HFFc6 (cell line): ENCODE measurements at regions not wholly inside any gene's neighbourhood (a gene's known extent, or its start where the extent isn't known, plus 50 kb on each side); places are given as distances from the start of the nearest gene placed in this dataset.

Experiments
- DNase-seq: peaks from one replicate; pipeline ENCODE4 v3.0.0-alpha.2; 2018
- H3K27ac Mint-ChIP-seq: 2 replicates; pipeline ENCODE4 v1.8.0; 2020; ENCODE audit warnings: mild to moderate bottlenecking, mixed read lengths
- H3K27me3 Mint-ChIP-seq: 2 replicates; pipeline ENCODE4 v1.8.0; 2021; ENCODE audit warnings: mild to moderate bottlenecking, moderate library complexity, mixed read lengths; ENCODE audit not compliant: insufficient read depth
- H3K36me3 Mint-ChIP-seq: 2 replicates; pipeline ENCODE4 v1.8.0; 2021; ENCODE audit warnings: low read depth, mixed read lengths
- H3K4me1 Mint-ChIP-seq: 2 replicates; pipeline ENCODE4 v1.8.0; 2020; ENCODE audit warnings: low read depth, mixed read lengths
- H3K4me3 Mint-ChIP-seq: 2 replicates; pipeline ENCODE4 v1.8.0; 2020; ENCODE audit warnings: mild to moderate bottlenecking, moderate library complexity, mixed read lengths
- H3K9me3 Mint-ChIP-seq: 2 replicates; pipeline ENCODE4 v1.8.0; 2020; ENCODE audit warnings: mild to moderate bottlenecking, mixed read lengths
- TF ChIP-seq, protein P1 (sequence below): fragments of 200-600 bp; sonication (generic); IDR thresholded peaks from 2 replicates; pipeline ENCODE4 v1.5.0; 2021; ENCODE audit warnings: antibody characterized with exemption, mild to moderate bottlenecking

DNA sequence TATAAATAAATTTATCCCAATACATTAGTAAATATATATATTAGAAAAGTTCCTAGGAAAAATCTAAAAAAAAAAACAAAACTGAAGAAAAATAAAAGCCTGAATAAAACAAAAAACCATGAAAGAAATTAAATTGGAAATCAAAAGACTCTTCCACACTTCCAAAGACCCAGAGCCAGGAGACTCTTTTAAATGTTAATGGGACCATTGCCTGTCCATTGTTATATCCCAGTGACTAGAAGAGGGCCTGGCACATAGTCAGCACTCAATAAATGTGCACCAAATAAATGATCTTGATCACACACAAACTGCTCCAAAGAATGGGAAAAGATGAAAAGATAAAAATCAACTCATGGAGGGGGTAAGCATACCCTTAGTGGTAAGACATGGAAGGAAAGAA lies 51.3 kb upstream of the CLDN18 start:
- no peak overlapping the region for H3K27ac Mint-ChIP-seq
- H3K9me3 Mint-ChIP-seq: peaks cover 6% of the 10 kb centered on the region; the same call in 1 of the 2 replicates
- no peaks in the 10 kb centered on the region for H3K4me1 Mint-ChIP-seq
- no peaks in the 10 kb centered on the region for H3K36me3 Mint-ChIP-seq
- H3K27me3 Mint-ChIP-seq: peaks cover 7% of the 10 kb centered on the region
- no peak overlapping the region for H3K4me3 Mint-ChIP-seq
- TF ChIP-seq, protein P1, sequence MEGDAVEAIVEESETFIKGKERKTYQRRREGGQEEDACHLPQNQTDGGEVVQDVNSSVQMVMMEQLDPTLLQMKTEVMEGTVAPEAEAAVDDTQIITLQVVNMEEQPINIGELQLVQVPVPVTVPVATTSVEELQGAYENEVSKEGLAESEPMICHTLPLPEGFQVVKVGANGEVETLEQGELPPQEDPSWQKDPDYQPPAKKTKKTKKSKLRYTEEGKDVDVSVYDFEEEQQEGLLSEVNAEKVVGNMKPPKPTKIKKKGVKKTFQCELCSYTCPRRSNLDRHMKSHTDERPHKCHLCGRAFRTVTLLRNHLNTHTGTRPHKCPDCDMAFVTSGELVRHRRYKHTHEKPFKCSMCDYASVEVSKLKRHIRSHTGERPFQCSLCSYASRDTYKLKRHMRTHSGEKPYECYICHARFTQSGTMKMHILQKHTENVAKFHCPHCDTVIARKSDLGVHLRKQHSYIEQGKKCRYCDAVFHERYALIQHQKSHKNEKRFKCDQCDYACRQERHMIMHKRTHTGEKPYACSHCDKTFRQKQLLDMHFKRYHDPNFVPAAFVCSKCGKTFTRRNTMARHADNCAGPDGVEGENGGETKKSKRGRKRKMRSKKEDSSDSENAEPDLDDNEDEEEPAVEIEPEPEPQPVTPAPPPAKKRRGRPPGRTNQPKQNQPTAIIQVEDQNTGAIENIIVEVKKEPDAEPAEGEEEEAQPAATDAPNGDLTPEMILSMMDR: no peak
- DNase-seq: no peak
